DMS 273 (cell line): ENCODE measurements at regions not wholly inside any gene's neighbourhood (a gene's known extent, or its start where the extent isn't known, plus 50 kb on each side); places are given as distances from the start of the nearest gene placed in this dataset.
"Not testable (repeated sequence)": the region's sequence is repeated elsewhere in the genome, so short reads cannot be mapped to it uniquely, and the experiment has no call there.

Experiments
- DNase-seq: peaks from one replicate; lab custom pipeline; 2025; ENCODE audit not compliant: unreplicated experiment; lab: John Stamatoyannopoulos, UW

DNA sequence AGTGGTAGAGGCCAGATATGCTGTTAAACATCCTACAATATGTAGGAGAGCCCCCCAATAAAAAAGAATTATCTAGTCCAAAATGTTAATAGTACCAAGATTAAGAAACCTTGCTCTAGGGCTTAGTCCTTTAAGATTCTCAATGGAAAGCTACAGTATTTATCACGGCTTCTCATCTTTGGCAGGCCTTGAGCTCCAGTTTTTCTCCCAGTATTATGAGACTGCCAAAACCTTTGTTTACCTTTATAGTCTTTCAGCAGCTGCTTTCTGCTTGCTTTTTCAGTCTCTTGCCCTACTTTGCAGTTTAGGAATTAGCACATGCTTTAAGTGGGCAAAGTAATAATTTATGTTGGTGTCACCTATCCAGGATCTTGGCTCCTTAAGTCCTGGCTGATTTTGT, 59.7 kb downstream of the NHLRC1 start:
- DNase-seq = peak; percentile 38

- no peak for DNase-seq
Observed at GRCh38 chr6:18058429-18058828, 64.0 kb downstream of the NHLRC1 start.

- no peak for DNase-seq
Observed at GRCh38 chr6:18055714-18056382, 66.6 kb downstream of the NHLRC1 start.

DNA sequence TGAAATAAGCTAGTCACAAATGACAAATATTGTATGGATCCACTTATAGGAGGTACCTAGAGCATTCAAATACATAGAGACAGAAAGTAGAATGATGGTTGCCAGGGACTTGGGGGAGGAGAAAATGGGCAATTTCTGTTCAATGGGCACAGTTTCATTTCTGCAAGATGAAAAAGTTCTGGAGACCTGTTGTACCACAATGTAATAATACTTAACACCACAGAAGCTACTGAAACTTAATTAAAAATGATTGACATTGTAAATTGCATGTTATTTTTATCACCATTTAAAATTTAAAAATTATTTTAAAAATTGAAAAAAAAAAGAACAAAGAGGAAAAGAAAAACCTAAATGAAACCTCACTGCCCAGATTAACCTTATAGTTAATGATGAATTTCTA, 67.4 kb downstream of the NHLRC1 start:
- DNase-seq = no peak

- no peak for DNase-seq
Observed at GRCh38 chr6:18053555-18054445, 66.4 kb upstream of the KIF13A start.

- no peak for DNase-seq
Observed at GRCh38 chr6:18053078-18053477, 65.6 kb upstream of the KIF13A start.

GRCh38 chr6:18049646-18050045, 62.2 kb upstream of the KIF13A start:
- DNase-seq = no peak

DNA sequence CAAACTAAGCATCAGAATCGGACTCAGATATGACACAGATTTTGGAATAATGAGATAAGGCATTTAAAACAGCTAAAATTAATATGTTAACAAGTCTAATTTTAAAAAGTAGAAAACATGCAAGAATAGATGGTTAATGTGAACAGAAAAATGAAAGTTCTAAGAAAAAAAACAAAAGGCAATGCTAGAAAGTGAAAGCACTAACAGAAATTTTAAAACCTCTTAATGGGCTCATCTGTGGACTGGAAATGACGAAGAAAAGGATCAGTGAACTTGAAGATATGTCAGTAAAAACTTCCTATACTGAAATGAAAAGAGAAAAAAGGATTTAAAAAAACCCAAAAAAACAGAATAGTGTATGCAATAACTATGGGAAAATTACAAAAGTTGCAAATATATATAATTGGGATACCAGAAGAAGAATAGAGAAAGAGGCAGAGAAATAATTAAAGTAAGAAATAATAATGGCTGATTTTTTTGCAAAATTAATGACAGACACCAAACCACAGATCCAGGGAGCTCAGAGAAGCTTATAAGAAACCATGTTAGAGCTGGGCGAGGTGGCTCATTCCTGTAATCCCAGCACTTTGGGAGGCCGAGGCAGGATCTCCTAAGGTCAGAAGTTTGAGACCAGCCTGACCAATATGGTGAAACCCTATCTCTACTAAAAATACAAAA, 61.7 kb upstream of the KIF13A start:
- DNase-seq = no peak

- no peak for DNase-seq
Observed at GRCh38 chr6:18047406-18047805, 60.0 kb upstream of the KIF13A start.

GRCh38 chr6:18045507-18045906, 58.1 kb upstream of the KIF13A start:
- DNase-seq = no peak

- DNase-seq = no peak
Observed at GRCh38 chr6:18044108-18044783, 56.8 kb upstream of the KIF13A start.

- no peak for DNase-seq
Observed at GRCh38 chr6:18042536-18043145, 55.2 kb upstream of the KIF13A start.

GRCh38 chr6:18039481-18039880, 52.0 kb upstream of the KIF13A start:
- DNase-seq = no peak

DNA sequence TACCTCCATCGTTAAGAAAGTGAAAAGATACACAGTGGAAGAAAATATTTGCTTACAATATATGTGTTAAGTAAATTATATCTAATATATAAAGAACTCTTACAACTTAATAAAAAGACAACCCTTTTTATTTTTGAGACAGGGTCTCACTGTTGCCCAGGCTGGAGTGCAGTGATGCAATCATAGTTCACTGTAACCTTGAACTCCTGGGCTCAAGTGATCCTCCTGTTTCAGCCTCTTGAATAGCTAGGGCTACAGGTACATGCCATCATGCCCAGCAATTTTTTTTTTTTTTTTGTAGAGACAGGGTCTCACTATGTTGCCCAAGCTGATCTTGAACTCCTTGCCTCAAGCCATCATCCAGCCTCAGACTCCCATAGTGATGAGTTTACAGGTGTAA, 50.8 kb upstream of the KIF13A start:
- DNase-seq = not testable (repeated sequence)
